Ovary (tissue), 3 donors: ENCODE measurements at regions not wholly inside any gene's neighbourhood (a gene's known extent, or its start where the extent isn't known, plus 50 kb on each side); places are given as distances from the start of the nearest gene placed in this dataset.

Experiments
- CTCF ChIP-seq, 3 donors: fragments of 450-650 bp in 2 of 3; fragments of 200-600 bp in 1 of 3; IDR thresholded peaks; one replicate each; pipeline versions ENCODE4 v1.5.1 to v1.8.0; 2016 to 2022; ENCODE audit warnings: antibody characterized with exemption in 3 of 3, mild to moderate bottlenecking in 1 of 3
- EP300 ChIP-seq: sonication (generic); formaldehyde crosslinking; IDR thresholded peaks from one replicate; pipeline ENCODE4 v1.6.1; 2017; ENCODE audit warnings: antibody characterized with exemption
- donor health status: DM: no; HTN: no; CAD: no.

GRCh38 chr6:98241630-98242029 is 592.7 kb upstream of the POU3F2 start:
- TF ChIP-seq CTCF (IDR thresholded peaks at IDR 0.05) (no peak), EP300 (no peak)
